Stimulated activated CD4-positive, alpha-beta T cell treated with anti-CD3 and anti-CD28 coated beads, Interleukin-2, amount 100 ng/mL, for 24 hours (primary cell): ENCODE measurements at regions not wholly inside any gene's neighbourhood (a gene's known extent, or its start where the extent isn't known, plus 50 kb on each side); places are given as distances from the start of the nearest gene placed in this dataset.
A peak's percentile ranks its signal among the peaks of the same experiment; 100 is the strongest.
"Not testable (repeated sequence)": the region's sequence is repeated elsewhere in the genome, so short reads cannot be mapped to it uniquely, and the experiment has no call there.

ENCODE experiments used
- DNase-seq, 2 donors: peaks; one replicate each; pipeline ENCODE4 v3.0.0-alpha.2; 2020

GRCh38 chr2:238502088-238502810, 75.5 kb downstream of the ASB1 start:
- no peak for DNase-seq

DNA sequence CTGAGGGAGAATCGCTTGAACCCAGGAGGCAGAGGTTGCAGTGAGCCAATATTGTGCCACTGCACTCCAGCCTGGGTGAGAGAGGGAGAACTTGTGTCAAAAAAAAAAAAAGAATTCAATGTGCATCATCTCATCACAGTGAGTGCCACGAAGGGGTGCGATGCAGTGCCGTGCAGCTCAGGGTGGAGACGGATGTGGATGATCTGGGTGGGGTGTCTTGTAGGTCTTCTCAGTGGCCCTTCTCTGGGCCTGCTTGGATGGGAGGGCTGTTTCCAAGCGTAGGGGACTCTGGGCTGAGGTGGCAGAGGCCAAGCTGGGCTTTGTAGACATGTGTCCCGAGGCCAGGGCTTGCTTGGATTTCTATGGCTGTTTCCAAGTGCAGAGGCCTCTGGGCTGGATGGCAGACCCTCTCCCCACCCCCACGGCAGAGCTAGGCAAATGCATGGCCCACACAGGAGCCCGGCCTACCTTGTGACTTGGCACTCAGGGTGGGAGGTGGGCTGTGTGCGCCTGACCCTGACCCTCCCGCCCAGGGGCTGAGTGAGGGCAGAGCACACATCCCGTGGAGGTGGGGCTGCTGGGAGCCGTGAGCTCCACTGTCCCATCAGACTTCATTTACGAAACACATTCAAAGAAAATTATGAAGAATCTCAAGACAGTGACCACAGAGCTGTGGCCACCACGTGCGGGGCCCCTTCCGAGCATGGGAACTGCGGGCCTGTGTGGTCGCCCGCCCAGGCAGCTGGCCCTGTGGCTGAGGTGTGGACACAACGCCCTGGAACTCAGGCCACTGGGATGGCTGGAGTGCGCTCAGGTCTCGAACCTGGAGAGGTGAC, 76.4 kb downstream of the ASB1 start:
- no peak for DNase-seq

GRCh38 chr2:238504181-238504931, 77.6 kb downstream of the ASB1 start:
- DNase-seq: no peak

DNA sequence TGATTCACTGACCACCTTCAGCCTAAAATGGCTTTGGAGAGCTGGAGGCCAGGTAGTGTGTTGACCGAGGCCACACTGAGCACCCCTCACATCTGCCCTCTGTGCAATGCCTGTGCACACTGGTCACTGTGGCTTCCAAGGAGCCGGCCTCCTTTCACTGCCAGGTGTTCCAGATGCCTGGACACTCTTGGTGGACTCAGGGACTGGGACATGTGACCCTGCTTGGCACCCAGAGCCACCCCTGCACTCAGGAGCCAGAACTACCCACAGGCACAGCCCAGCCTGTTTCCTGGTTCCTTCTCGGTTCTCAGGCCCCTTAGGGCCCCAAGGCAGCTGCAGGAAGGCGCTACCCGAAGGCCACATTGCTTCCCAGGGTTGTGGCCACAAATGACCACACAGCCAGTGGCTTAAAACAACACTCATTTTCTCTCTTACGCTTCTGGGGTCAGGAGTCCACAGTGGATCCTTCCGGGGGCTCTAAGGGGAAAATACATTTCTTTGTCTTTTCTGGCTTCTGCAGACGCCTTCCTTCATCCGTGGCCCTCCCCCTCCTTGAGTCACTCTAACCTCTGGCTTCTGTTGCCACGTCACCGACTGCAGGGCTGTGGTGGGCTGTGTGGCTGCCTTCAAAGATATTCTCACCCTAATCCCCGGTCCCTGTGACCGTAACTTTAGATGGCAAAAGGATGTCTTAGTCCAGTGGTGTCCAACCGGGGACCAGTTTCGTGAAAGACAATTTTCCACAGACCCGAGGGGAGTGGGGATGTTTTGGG, 78.6 kb downstream of the ASB1 start:
- DNase-seq: no peak

GRCh38 chr2:238505892-238506280, 79.2 kb downstream of the ASB1 start:
- no peak for DNase-seq

DNA sequence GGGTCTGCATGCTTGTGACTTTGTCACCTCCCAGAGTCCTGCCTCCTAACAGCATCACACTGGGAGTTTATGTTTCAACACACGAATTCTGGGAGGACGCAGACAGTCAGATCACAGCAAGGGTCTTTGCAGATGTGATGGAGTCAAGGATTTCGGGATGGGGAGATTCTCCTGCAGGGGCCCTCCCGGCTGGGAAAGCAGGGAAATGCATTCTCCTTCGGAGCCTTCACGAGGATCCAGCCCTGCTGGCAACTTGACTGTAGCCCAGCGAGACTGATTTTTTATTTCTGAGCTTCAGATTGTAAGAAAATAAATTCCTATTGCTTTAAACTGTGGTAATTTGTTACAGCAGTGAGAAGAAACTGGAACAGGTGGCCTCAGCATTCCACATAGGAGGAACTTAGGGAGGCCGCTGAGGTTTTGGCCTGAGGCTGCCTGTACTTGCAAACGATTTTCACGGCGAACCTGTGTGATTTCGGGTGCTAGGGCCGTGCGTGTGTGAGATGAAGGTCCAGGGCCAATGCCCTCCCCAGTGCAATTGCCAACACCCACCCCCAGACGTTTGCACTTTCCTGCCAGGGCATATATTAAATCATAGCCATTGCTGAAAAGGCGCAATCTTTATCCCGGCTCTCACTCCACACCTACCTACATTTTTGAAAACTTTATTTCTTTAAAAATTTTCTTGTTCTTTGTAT, 79.8 kb downstream of the ASB1 start:
- no peak for DNase-seq

- no peak for DNase-seq
These were observed 81.1 kb downstream of the ASB1 start for GRCh38 chr2:238507836-238508235.

DNA sequence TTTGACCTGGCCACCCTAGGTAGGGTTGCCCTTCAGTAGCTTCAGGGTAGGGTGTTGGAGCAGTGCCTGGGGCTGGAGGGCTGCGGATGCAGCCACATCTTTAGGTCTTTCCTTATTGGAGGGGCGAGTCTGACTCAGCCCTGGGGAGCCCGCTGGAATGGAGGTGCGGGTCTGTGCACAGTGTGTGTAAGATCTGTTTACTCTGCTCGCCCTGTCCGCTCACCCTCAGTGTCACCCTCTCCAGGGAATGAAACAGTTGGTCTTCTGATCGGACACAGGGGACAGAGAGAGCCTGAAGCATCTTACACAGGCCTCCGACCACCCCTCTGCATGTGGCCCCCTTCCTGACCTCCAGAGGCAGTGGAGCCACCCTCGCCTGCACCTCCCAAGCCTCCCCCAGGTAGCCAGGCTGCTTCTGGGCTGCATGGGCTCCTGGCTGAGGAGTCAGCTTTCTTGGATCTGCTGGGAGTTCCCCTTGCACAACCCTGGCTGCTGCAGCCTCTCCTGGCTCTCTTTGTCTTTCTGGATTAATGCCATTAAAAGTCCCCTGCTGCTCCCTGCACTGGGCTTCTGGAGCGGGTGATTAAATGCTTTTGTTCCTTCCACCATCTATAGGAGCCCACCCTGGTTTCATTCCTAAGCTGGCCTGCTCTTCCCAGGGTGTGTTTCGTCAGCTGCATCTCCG, 82.6 kb downstream of the ASB1 start:
- DNase-seq: no peak

GRCh38 chr2:238509903-238510302, 83.2 kb downstream of the ASB1 start:
- no peak for DNase-seq

- DNase-seq: no peak
These were observed 84.3 kb downstream of the ASB1 start for GRCh38 chr2:238510911-238511613.

DNA sequence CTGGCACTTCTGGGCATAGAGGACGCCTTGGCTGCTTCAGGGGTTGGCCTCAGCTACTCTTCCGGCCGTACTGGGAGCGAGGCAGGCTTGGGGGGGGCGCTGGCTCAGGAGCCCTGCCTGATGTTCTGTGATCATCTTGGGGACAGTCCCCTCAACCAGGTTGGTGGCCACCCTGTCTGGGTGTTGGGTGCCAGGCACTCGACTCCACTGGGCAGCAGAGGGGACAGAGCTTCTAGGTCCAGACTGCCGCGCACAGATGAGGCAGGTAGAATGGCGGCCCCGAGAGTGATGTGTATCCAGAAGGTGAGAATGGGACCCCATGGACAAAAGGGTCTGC, 84.9 kb downstream of the ASB1 start:
- DNase-seq: no peak

DNA sequence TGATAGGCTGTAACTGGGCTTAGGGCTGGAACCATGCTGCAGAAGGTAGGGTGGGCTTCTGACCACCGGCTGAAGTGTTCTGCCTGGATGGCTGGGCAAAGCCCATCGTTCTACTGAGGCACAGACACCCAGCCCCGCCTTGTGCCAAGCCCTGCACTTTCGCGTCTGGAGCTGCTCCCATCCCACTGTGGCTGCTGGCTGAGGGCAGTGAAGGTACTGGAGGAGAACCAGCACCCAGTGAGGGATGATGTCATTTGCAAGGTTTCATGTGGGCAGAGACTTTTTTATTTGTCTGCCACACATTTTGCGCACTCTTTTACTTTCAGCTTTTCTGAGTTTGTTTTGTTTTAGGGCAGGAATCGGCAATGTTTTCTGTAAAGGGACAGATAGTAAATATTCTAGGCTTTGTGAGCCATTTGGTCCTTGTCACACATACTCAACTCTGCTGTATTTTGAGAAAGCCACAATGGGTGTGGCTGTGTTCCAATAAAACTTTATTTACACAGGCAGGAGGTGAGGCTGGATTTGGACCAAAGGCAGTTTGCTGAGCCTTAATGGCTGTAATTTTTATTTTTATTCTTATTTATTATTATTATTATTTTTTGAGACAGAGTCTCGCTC, 85.6 kb downstream of the ASB1 start:
- no peak for DNase-seq

- peak in 1 of 2 donors; percentile 50 for DNase-seq
These were observed 86.6 kb downstream of the ASB1 start for GRCh38 chr2:238513346-238513745.

GRCh38 chr2:238514024-238514423, 87.3 kb downstream of the ASB1 start:
- DNase-seq: not testable (repeated sequence)

DNA sequence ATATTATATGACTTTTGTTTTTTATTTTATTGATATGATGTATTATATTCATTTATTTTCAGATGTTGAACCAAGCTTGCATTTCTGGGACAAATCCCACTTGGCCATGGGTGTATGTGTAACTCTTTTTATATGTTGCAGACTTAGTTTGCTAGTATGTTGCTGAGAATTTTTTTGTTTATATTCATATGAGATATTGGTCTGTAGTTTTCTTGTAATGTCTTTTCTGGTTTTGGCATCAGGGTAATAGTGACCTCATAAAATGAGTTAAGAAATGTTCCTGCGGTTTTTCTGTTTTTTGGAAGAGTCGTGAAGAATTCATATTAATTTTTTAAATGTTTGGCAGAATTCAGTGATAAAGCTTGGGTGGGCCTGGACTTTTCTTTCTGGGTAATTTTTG, 88.7 kb downstream of the ASB1 start:
- no peak for DNase-seq

GRCh38 chr2:238517209-238517608, 90.5 kb downstream of the ASB1 start:
- DNase-seq: no peak

DNA sequence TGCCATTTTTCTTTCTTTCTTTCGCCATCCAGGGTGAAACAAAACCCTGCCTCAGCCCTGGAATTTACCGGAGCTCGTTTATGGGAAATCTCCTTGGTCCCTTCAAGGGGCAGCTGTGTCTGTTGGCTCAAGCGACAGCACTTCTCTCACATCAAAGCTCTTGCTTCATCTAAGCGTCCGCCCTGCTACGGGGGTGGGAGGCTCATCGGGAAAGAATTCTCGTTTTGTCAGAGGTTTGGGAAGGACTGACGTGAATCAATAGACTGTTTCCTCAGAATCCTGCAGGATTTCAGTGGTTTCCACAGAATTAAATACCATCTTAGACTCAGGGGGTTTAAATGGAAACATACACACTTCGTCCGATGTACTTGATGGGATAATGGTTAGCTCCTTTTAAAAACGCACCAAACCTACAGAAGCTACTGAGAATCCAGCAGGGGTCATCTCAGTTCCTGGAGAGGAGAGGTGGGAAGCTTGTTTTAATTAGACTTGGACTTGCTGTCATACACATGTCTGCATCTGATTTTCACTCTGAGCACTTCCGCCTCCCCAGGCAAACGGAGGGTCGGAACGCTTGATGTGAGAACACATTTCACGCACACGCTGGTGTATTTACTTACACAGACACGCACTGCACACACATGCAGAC, 91.6 kb downstream of the ASB1 start:
- no peak for DNase-seq

DNA sequence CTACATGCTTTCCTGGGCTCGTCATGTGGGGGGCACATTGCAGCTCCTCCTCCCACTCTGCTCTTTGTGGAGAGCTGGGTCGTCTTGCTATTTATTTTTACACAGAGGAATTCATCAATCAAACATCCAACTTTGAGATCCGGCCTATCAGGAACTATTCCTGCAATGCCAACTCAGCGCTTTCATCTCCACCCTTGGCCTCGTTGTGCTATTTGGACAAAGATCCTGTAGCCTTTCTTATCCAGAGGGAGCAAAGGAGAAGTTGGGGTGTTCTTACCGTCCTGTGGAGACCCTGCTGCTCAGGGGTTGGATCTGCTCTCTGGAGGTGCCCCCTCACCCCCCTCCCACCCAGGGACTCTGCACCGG, 92.1 kb downstream of the ASB1 start:
- no peak for DNase-seq

- DNase-seq: no peak
These were observed 93.7 kb downstream of the ASB1 start for GRCh38 chr2:238520359-238520886.

- no peak for DNase-seq
These were observed 94.3 kb downstream of the ASB1 start for GRCh38 chr2:238521002-238521401.
